NCI-H2171 (cell line): ENCODE measurements at regions not wholly inside any gene's neighbourhood (a gene's known extent, or its start where the extent isn't known, plus 50 kb on each side); places are given as distances from the start of the nearest gene placed in this dataset.

ENCODE experiments used
- DNase-seq: peaks from one replicate; lab custom pipeline; 2025; lab: John Stamatoyannopoulos, UW

DNA sequence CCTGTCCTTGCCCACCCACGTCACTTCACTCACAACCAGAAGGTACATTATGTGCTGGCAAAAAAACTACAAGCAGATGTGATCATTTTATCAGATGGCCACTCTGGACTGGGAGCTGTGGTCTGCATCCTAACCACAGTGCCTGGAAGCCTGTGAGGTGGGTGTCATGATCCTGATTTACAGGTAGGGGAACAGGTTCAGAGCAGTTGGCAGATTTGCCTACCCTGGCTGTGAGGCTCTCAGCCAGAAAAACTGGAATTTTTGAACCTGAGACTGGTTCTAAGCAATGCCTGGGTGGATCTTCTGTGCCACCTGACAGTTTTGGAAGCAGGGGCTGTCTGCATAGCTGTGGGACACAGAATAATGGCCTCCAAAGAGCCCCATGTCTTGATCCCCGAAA, 150.8 kb downstream of the SYF2 start:
- DNase-seq = no peak

DNA sequence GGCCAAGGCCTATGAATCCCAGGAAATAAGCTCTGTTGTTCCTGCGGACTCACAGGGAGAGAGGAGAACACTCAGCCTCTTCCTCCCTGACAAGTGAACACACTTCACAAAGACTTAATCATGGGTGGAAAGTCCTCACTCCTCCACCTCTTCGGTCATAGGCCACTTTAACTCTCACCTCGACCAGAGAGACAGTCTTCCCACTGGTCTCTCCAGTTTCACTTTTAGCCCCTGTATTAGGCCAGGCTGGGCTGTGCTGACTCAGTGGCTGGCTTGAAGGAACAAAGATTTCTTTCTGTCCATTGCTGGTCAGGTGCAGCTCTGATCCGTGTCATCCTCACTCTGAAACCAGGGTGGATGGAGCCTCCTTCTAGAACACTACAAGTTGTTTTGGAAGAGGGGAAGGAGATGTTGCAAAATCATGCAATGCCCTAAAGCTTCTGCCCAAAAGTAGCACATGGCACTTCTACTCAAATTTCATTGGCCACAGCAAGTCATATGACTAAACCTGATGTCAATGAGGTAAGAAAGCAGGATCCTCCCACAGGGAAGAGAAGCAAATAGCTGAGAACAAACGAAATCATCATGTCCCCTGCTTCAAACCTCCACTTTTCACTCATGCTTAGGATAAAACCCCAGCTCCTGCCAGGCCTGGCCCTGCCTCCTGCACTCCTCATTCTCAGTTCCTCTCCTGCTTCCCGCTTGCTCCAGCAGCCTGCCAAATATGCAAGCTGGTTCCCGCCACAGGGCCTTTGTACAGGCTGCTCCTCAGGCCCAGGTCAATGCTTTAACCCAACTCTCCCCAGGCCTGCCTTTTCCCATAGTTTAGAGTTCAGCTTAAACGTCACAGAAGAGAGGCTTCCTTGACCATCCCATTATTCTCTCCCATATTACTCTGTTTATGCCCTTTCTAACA, 150.5 kb upstream of the RUNX3 start:
- DNase-seq = no peak

DNA sequence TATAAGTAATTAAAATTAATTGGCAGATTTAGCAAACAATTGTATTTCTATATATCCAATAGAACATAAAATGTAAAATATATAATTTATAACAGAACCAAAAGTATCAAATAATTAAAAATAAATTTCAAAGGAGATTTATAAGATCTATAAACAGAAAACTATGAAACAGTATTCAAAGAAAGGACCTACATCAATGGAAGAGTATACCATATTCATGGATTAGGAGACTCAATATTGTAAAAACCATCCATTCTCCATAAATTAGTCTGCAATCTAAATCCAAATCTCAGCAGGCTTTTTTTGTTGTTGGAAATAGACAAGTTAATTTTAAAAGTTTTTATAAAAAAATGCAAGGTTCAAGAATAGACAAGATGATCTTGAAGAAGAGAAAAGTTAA, 149.0 kb upstream of the RUNX3 start:
- no peak for DNase-seq

- DNase-seq = no peak
These were observed 144.5 kb upstream of the RUNX3 start for GRCh38 chr1:25074351-25075227.

DNA sequence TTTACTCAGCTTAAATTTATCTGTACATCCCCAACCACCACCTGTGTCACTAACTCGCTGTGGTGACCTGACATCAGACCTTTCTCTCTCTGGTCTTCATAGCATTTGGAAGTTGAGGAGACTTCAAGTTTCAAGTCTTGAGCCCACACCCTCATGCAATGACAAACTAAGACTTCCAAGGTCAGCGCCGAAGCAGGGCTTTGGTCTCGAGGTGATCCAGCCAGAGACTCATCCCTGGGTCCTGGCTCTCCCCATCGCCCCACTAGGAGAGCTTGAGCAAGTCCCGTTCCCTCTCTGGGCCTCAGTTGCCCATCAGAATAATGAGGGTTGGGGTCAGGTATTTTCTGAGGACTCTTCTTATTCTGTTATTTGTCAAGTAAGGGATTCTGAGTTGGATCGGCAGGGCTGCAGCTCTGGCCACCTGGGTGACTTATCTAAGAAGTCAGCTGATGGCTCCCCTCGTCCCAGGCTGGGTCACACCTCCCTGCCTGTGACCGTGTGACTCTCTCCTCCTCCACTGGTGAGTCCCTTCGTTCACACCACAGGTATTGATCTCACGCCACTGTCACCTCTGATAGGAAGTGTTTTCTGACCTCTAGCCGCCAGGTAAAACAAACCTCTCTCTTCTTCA, 143.7 kb upstream of the RUNX3 start:
- no peak for DNase-seq

- no peak for DNase-seq
These were observed 142.4 kb upstream of the RUNX3 start for GRCh38 chr1:25072461-25072860.

GRCh38 chr1:25068829-25069228, 138.8 kb upstream of the RUNX3 start:
- no peak for DNase-seq

DNA sequence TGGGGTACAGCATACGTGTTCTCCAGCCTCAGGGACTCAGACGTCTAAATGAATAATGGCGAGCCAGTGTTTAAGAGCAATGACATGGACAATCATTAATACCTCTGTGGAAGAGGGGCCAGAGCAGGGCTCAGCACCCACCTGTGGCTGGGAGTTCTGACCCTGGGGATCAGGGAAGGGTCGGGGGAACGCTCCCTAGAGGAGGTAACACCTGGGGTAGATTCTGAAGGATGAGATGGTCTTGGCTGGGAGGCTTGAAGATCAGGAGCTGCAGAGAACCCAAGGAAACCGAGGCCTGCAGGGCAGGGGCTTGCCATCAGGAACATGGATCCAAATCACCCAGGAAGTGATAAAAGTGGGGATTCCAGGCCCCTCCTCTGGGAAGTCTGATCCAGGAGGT, 138.2 kb upstream of the RUNX3 start:
- no peak for DNase-seq

DNA sequence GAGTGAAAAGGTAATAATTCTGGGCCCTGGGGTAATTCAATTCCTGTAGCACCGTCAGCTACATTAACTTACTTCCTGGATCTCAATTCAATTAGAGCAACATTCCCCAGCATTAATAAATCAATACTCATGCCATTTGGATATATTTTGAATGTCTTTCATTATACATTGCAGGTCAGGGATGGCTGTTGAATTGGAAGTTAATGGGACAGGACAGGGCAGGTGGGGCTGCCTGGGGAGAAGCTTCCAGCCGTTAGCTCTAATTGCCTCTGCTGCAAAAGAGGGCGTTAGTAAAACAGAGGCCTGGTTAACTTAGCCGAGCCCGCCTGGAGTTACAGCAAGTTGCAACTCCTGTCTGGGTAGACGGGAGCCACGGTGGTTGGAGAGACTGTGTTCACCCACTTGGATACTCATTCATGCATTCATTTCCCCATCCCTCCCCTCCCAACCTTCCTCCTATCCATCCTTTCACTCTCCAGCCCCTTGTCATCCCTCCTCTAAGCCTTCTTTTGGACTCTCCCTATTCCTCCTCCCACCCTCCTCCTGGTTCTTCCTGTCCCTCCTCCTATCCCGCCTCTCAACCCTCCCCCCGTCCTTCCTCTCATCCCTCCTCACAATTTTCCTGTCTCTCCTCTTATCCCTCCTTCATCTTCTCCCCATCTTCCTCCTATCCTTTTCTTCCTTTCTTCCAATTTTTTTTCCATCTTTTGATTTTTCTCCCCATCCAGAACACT, 137.6 kb upstream of the RUNX3 start:
- DNase-seq = no peak

DNA sequence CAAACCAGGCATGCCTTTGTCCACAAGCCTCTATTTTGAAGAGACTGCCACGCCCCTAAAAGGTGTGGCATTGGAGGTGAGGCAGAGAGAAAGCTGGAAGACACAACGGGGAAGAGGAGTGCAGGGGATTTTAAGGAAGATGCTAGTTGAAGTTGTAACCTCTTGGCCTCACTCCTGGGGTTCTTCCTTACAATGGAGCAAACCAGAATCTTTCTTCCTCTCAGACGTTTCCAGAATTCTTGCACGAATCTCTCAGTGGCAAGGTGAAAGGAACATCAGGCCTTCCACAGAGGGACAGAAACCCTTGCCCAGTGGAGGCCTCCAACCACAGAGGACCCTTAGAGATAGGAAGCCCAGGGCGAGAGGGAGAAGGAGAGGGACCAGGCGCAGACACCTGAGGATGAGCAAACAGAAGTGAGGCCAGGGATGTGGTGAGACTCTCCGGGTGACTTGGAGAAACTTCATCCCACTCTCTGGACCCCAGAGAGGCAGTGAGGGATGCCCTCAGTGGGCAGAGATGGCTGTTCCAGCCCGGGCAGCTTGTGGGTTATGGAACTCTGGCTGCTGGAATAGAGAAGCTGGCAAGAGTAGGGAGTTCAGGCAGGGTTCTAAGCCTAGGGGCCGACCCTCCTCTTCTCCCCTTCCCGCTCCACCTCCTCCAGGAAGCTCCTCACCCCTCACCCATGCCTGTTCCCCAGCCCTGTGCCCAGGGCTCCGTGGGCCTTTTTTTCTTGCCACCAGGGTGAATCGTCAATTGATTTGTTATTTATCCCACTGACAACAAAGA, 136.8 kb upstream of the RUNX3 start:
- no peak for DNase-seq

- DNase-seq = no peak
These were observed 136.2 kb upstream of the RUNX3 start for GRCh38 chr1:25066256-25066655.

- no peak for DNase-seq
These were observed 135.7 kb upstream of the RUNX3 start for GRCh38 chr1:25065795-25066238.

GRCh38 chr1:25065321-25065721, 135.2 kb upstream of the RUNX3 start:
- DNase-seq = no peak

GRCh38 chr1:25064465-25065240, 134.6 kb upstream of the RUNX3 start:
- DNase-seq = no peak

DNA sequence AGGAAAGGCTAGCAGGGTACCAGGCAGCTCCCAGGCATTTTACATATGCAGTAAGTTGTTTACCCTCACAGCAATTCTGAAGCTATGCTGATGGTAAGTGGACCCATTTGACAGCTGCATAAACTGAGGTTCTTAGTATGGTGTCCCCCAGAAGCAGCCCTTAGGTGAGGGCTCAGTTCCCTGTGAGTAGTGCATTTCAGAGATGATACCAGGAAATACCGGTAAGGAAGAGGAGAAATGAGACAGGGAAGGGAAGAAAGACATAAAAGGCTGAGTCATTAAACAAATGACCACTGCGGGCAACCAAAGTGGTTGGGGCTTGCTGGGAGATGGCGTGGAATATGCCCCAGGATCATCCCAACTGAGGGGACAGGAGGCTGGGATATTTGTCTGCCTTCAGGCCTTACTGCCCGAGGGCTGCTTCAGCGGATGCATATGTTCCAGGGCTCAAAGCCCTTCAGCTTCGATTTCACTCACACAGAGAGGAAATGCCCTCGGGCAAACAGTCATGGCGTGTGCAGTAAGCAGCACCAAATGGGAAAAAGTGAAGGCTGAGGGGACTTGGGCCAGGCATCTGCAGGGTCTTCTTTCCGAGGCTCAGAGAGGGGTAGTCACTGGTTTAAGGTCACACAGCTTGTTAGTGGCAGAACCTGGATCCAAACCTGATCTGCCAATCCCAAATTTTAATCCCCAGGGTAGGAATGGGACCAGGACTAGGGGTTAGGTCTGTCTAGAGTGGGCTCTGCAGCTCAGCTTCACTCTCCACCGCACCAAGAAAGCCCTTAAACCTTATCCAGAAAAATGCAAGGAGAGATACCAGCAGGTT, 133.7 kb upstream of the RUNX3 start:
- DNase-seq = no peak

DNA sequence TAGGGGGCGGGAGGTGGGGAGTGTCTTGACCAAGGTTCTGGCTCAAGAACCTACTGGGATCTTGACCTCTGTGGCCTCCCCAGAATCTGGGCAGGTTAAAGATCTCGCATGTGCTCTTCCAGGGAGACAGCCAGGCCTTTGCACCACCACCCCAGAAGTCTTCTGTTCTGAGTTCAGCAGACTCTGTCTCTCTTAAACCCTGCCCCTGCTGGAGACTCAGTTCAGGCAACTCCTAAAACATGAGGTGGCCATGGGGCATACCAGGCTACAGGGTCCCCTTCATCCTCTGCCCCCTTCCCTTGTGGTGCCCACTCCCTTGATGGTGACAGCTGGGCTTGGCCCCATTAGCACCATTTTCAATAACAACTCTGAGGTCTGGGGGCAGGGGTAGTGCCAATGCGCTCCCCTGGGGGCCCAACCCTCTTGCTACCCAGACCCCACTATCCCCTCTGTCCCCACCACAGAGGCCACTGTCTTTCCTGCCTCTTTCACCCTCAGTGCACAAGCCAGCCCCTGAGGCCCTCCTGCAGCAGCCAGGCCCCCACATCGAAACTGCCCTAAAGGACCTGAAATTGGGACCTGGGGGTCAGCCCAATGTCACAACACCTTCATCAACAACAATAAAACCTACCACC, 132.7 kb upstream of the RUNX3 start:
- DNase-seq = no peak

DNA sequence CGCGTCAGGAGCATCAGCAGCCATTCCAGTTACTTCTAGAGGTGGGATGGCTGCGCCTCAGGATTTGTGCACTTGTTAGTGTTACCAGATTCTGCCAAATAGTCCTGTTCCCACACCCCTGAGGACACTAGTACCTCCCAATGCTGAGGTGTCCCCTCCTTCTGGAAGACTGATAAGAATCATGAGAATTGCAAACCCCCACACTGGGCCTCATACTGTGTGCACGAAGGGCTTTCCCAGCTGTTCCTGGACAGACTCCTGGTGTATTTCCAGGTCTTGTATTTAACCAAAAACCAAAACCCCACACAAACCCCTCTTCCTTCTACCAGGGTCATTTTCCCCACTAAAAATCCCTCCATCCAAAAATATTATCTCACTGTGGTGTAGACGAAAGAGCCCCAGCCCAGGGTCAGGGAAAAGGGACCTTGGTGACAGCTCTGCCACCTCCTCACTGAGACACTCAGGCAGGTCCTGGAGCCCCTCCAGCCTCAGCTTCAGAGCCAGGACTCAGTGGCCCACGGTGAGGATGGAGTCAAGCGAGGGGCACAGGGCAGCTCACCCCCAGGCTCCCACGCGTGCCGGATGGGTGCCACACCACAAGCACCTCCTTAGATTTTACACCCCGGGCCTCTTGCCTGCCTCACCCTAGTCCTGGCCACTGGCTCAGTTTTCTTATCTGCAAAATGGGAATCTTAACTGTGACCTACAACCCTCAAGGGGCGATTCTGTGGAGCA, 131.4 kb upstream of the RUNX3 start:
- DNase-seq = no peak

GRCh38 chr1:25057188-25057587, 127.1 kb upstream of the RUNX3 start:
- DNase-seq = no peak
